HCT116 (cell line): ENCODE measurements at regions not wholly inside any gene's neighbourhood (a gene's known extent, or its start where the extent isn't known, plus 50 kb on each side); places are given as distances from the start of the nearest gene placed in this dataset.

ENCODE experiments used
- ATAC-seq: fragments of 200-7000 bp; cut with Tn5 transposase; 2 replicates; pipeline ENCODE4 v1.9.1; 2020; ENCODE audit warnings: mild to moderate bottlenecking, moderate library complexity
- BruUV-seq: library from RNA; stranded (reverse); fragments of 400-500 nt; replicated peaks from 2 replicates; lab custom pipeline; 2021; lab: Mats Ljungman, UMichigan
- CTCF ChIA-PET: fragments of 300-600 bp; sonication (Branson Sonifier 250); formaldehyde crosslinking; loops from one replicate; lab custom pipeline; 2021; ENCODE audit warnings: antibody characterized with exemption; lab: Charles Lee
- POLR2A ChIA-PET: fragments of 300-600, 350-600 bp; sonication (Branson Sonifier 250); formaldehyde crosslinking; loops from one replicate; lab custom pipeline; 2021; ENCODE audit warnings: antibody characterized with exemption; lab: Charles Lee
- RAD21 ChIA-PET, 2 experiments: fragments of 300-600 bp; sonication (Branson Sonifier 250); formaldehyde crosslinking; loops; one replicate each; lab custom pipeline; 2023; ENCODE audit warnings: low total read pairs in 2 of 2; ENCODE audit not compliant: uncharacterized antibody in 2 of 2, unreplicated experiment in 2 of 2, low non-redundant PET in 1 of 2; lab: Charles Lee
- DNase-seq: peaks from one replicate; pipeline ENCODE4 v3.0.0-alpha.2; 2010; ENCODE audit warnings: low read depth, low spot score
- H2AFZ ChIP-seq: fragments of 200-600 bp; shearing (Covaris generic), sonication (generic); 2 replicates; pipeline ENCODE4 v1.6.1; 2017; ENCODE audit warnings: low read depth, mixed run types, mixed read lengths, antibody characterized with exemption, low read length; ENCODE audit not compliant: poor library complexity, severe bottlenecking
- H3K27ac ChIP-seq: 2 replicates; pipeline ENCODE4 v1.5.1; 2012; ENCODE audit warnings: low read depth, low read length
- H3K27me3 ChIP-seq: fragments of 200-600 bp; sonication (generic); 2 replicates; pipeline ENCODE4 v1.6.1; 2016; ENCODE audit warnings: mixed run types, low read length, mixed read lengths; ENCODE audit not compliant: insufficient read depth
- H3K36me3 ChIP-seq, 2 experiments: fragments of 200-500 bp in 1 of 2; fragments of 200-600 bp in 1 of 2; sonication (Bioruptor generic) in 1 of 2; sonication (generic) in 1 of 2; 2 replicates each; pipeline versions ENCODE4 v1.5.1 to v1.6.1; 2014 to 2016; ENCODE audit warnings: low read length in 2 of 2, inconsistent platforms in 1 of 2, mixed read lengths in 1 of 2, mixed run types in 1 of 2; ENCODE audit not compliant: insufficient read depth in 2 of 2, control insufficient read depth in 1 of 2
- H3K4me1 ChIP-seq, 2 experiments: fragments of 200-600 bp in 1 of 2; sonication (generic) in 1 of 2; 2 replicates each; pipeline versions ENCODE4 v1.5.1 to v1.6.1; 2012 to 2017; ENCODE audit warnings: low read length in 2 of 2, inconsistent platforms in 1 of 2, mild to moderate bottlenecking in 1 of 2, mixed read lengths in 1 of 2, mixed run types in 1 of 2, moderate library complexity in 1 of 2; ENCODE audit not compliant: insufficient read depth in 2 of 2, control insufficient read depth in 1 of 2
- H3K4me2 ChIP-seq: fragments of 200-600 bp; sonication (generic); 2 replicates; pipeline ENCODE4 v1.6.1; 2017; ENCODE audit warnings: mixed run types, low read length, mixed read lengths
- H3K4me3 ChIP-seq, 2 experiments: fragments of 200-600 bp in 1 of 2; sonication (generic) in 1 of 2; replicated peaks in 1 of 2; 2 replicates each; pipeline ENCODE4 v1.5.1; 2011 to 2016; ENCODE audit warnings: low read length in 2 of 2, control low read depth in 1 of 2, low read depth in 1 of 2, mild to moderate bottlenecking in 1 of 2, mixed read lengths in 1 of 2, mixed run types in 1 of 2
- H3K79me2 ChIP-seq: fragments of 200-600 bp; sonication (generic); 2 replicates; pipeline ENCODE4 v1.6.1; 2017; ENCODE audit warnings: mild to moderate bottlenecking, mixed run types, low read length, moderate library complexity, mixed read lengths; ENCODE audit not compliant: insufficient read depth
- H3K9ac ChIP-seq: fragments of 200-600 bp; sonication (generic); 2 replicates; pipeline ENCODE4 v1.6.1; 2016; ENCODE audit warnings: low read length, mixed read lengths
- H3K9me2 ChIP-seq: fragments of 200-600 bp; sonication (generic), shearing (Covaris generic); 2 replicates; pipeline ENCODE4 v1.6.1; 2017; ENCODE audit warnings: mixed run types, mild to moderate bottlenecking, moderate library complexity; ENCODE audit not compliant: insufficient read depth
- H3K9me3 ChIP-seq, 2 experiments: fragments of 200-500 bp in 1 of 2; fragments of 200-600 bp in 1 of 2; sonication (Bioruptor generic) in 1 of 2; sonication (generic) in 1 of 2; 2 replicates each; pipeline ENCODE4 v1.6.1; 2014 to 2017; ENCODE audit warnings: low read length in 2 of 2, mixed read lengths in 2 of 2, inconsistent platforms in 1 of 2, low read depth in 1 of 2, mild to moderate bottlenecking in 1 of 2, mixed run types in 1 of 2, moderate library complexity in 1 of 2; ENCODE audit not compliant: control insufficient read depth in 1 of 2, insufficient read depth in 1 of 2
- H4K20me1 ChIP-seq: fragments of 200-600 bp; sonication (generic), shearing (Covaris generic); 2 replicates; pipeline ENCODE4 v1.6.1; 2017; ENCODE audit warnings: mixed run types, mild to moderate bottlenecking, moderate library complexity; ENCODE audit not compliant: insufficient read depth
- CEBPB ChIP-seq: IDR thresholded peaks from 2 replicates; pipeline ENCODE4 v1.6.1; 2012; ENCODE audit warnings: low read depth
- EZH2 ChIP-seq: fragments of 200-600 bp; sonication (generic); IDR thresholded peaks from 2 replicates; pipeline ENCODE4 v1.6.1; 2017; ENCODE audit warnings: antibody characterized with exemption, mixed run types
- EZH2phosphoT487 ChIP-seq: fragments of 200-600 bp; IDR thresholded peaks from 2 replicates; pipeline ENCODE4 v1.6.1; 2018; ENCODE audit warnings: antibody characterized with exemption, borderline replicate concordance
- JUND ChIP-seq: IDR thresholded peaks from 2 replicates; pipeline ENCODE4 v1.6.1; 2012
- SRF ChIP-seq: IDR thresholded peaks from 2 replicates; pipeline ENCODE4 v1.6.1; 2012; ENCODE audit warnings: low read depth
- YY1 ChIP-seq: IDR thresholded peaks from 2 replicates; pipeline ENCODE4 v1.6.1; 2011; ENCODE audit warnings: low read length, low read depth, moderate library complexity, mild to moderate bottlenecking; ENCODE audit not compliant: insufficient replicate concordance; ENCODE audit errors: extremely low read depth
- ZNF274 ChIP-seq: fragments of 200-500 bp; sonication (Bioruptor generic); IDR thresholded peaks from 2 replicates; pipeline ENCODE4 v1.6.1; 2014; ENCODE audit warnings: mild to moderate bottlenecking, low read depth, low read length, inconsistent platforms
- intact Hi-C: fragments of 100-400 bp; cut with micrococcal nuclease; formaldehyde crosslinking; loops from 2 replicates; pipeline ENCODE4 v1.10.0; 2022

DNA sequence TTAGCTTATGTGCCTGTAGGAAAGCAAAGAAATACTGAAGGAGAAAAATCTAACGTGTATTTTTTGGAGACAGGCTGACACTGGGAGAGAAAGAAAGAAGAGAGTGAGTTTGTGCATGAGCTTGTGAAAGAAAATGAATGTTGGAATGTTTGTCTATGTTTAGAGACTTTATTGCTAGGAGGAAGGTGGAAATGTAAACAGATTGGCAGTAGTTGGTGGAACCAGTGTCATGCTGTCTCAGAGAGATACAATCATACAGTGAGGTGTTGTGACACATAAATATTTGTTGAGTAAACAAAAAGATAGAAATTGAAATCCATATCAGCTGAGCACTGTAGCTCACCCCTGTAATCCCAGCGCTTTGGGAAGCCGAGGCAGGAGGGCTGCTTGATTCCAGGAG is 222.2 kb upstream of the MEIS1 start:
- ATAC-seq, result no peak
- Histone ChIP-seq H3K4me1 (no peaks in the 10 kb centered on the region), H3K36me3 (no peaks in the 10 kb centered on the region), H3K9me2 (no peaks in the 10 kb centered on the region), H2AFZ (no peak overlapping the region), H4K20me1 (no peaks in the 10 kb centered on the region), H3K9ac (no peak overlapping the region), H3K4me2 (no peak overlapping the region), H3K27ac (no peak overlapping the region), H3K79me2 (no peaks in the 10 kb centered on the region), H3K4me3 (no peak overlapping the region), H3K9me3 (no peaks in the 10 kb centered on the region), H3K27me3 (no peaks in the 10 kb centered on the region)
- DNase-seq, result no peak
- CTCF ChIA-PET, result no interaction called here
- RAD21 ChIA-PET, result no interaction called here
- no TSS peak for BruUV-seq
- TF ChIP-seq JUND, result no peak
- TF ChIP-seq EZH2phosphoT487, result no peak
- TF ChIP-seq ZNF274, result no peak
- POLR2A ChIA-PET, result no interaction called here
- intact Hi-C loops, result no loop called here

DNA sequence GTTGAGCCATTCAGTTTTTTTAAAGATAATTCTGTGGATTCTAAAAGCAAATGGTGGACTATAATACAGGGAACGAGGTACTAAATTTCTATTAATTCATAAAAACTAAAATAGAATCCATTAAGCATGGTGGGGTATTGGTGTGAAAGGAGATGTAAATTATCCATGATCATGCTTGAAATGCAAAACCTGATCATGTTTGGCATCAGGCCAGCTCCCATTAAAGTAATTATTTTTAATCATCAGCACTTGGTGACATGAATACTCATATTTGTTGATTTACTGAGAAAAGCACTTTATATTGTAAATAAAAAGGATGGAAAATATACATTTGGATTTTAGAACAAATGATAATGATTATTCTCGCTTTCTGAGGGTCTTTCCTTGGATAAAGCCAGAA is 232.3 kb upstream of the MEIS1 start:
- Histone ChIP-seq H3K79me2 (no peaks in the 10 kb centered on the region), H4K20me1 (no peaks in the 10 kb centered on the region), H3K9me2 (no peaks in the 10 kb centered on the region), H2AFZ (no peak overlapping the region), H3K4me3 (no peak overlapping the region), H3K4me2 (no peak overlapping the region), H3K36me3 (no peaks in the 10 kb centered on the region), H3K27me3 (peaks cover 3% of the 10 kb centered on the region; the same call in 1 of the 2 replicates), H3K9ac (no peak overlapping the region), H3K27ac (no peak overlapping the region), H3K4me1 (no peaks in the 10 kb centered on the region), H3K9me3 (no peaks in the 10 kb centered on the region)
- no peak for TF ChIP-seq YY1
- TF ChIP-seq EZH2, result no peak
- TF ChIP-seq SRF, result no peak
- no peak for TF ChIP-seq JUND
- no peak for TF ChIP-seq CEBPB
- DNase-seq, result no peak
- BruUV-seq, result no TSS peak
- ATAC-seq, result no peak
- CTCF ChIA-PET, result no interaction called here
- POLR2A ChIA-PET, result no interaction called here
- RAD21 ChIA-PET, result no interaction called here
- intact Hi-C loops, result no loop called here
